Activated T-cell treated with anti-CD3 and anti-CD28 coated beads, Interleukin-2, amount 50 U/mL, for 4 hours (primary cell): ENCODE measurements at regions not wholly inside any gene's neighbourhood (a gene's known extent, or its start where the extent isn't known, plus 50 kb on each side); places are given as distances from the start of the nearest gene placed in this dataset.
"Not testable (repeated sequence)": the region's sequence is repeated elsewhere in the genome, so short reads cannot be mapped to it uniquely, and the experiment has no call there.

ENCODE experiments used
- ATAC-seq, 2 donors: fragments of 200-7000 bp; cut with Tn5 transposase; one replicate each; pipeline ENCODE4 v1.10.0; 2021
- DNase-seq: peaks from one replicate; pipeline ENCODE4 v3.0.0-alpha.2; 2020
- H3K27me3 Mint-ChIP-seq: one replicate; pipeline ENCODE4 v1.8.0; 2021; ENCODE audit warnings: low read depth, mixed read lengths
- H3K36me3 Mint-ChIP-seq: one replicate; pipeline ENCODE4 v1.8.0; 2022; ENCODE audit warnings: mixed read lengths; ENCODE audit not compliant: insufficient read depth
- H3K4me1 Mint-ChIP-seq: one replicate; pipeline ENCODE4 v1.8.0; 2021; ENCODE audit warnings: low read depth, mixed read lengths
- H3K4me3 Mint-ChIP-seq: one replicate; pipeline ENCODE4 v1.8.0; 2021; ENCODE audit warnings: mild to moderate bottlenecking, moderate library complexity, mixed read lengths
- H3K9me3 Mint-ChIP-seq: one replicate; pipeline ENCODE4 v1.8.0; 2021; ENCODE audit warnings: mixed read lengths

DNA sequence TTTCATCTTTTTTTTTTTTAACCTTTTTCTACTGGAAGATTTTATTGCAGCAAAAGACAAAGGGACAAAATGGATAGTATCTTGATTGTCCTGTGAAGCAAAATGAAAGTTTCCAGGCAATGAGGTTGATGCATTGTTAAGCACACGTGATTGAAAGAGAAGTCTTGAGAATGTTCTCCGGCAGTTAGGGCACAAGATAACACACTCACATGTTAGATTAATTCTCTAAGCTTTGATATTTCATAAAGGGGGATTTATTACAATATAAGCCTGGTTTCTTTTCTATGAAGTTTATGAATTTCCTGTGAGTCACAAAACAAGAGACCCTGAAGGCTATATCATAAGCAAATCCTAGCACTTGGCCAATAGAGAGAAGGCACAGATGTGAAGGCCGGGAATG lies 93.4 kb upstream of the ARMC3 start:
- ATAC-seq (no peak), DNase-seq (no peak)
- H3K9me3 Mint-ChIP-seq = peaks cover 4% of the 10 kb centered on the region
- H3K4me3 Mint-ChIP-seq = no peak overlapping the region
- no peaks in the 10 kb centered on the region for H3K36me3 Mint-ChIP-seq
- H3K4me1 Mint-ChIP-seq = peaks cover 6% of the 10 kb centered on the region
- H3K27me3 Mint-ChIP-seq = no peaks in the 10 kb centered on the region

DNA sequence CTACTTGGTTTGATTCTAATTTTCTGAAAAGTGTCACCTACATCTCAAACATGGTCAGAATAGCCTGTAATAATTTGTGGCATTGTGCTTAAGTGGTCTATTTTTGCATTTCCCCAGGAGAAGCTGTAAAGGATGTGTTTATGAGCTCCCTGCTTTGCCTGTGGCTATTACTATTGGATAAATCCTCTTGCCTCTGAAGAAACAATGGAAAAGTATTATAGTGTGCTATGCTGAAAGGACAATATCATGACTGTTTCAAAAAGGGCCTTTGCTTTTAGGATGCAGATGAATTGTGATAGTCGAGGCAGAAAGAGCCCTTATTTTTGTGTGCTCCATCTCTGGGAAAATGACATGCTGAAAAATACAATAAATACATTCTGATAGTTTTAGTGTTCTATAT lies 94.1 kb upstream of the ARMC3 start:
- Mint-ChIP-seq H3K4me3 (no peak overlapping the region), H3K27me3 (no peaks in the 10 kb centered on the region), H3K4me1 (peaks cover 6% of the 10 kb centered on the region), H3K36me3 (no peaks in the 10 kb centered on the region), H3K9me3 (peaks cover 4% of the 10 kb centered on the region)
- no peak for DNase-seq
- no peak for ATAC-seq

DNA sequence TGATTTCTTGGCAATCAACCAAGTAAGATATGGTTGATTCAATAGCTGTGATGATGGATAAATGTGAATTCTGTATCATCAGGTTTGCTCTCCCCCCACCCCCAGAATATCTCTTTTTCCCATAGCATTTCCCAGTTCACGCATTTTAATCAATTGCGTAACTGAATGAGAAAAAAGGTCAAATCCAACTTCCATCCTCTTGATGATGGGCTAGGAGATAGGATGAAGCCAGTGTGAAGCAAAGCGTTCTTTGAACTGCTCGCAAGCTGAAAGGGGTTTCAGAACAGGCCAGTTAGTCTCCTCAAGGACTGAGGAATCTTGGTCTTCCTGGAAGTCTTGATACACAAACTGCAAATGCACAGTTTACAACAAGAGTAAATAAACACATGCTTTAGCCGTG lies 94.5 kb upstream of the ARMC3 start:
- DNase-seq (no peak), ATAC-seq (no peak)
- Mint-ChIP-seq H3K27me3 (no peaks in the 10 kb centered on the region), H3K9me3 (peaks cover 4% of the 10 kb centered on the region), H3K36me3 (no peaks in the 10 kb centered on the region), H3K4me1 (peaks cover 6% of the 10 kb centered on the region), H3K4me3 (no peak overlapping the region)

DNA sequence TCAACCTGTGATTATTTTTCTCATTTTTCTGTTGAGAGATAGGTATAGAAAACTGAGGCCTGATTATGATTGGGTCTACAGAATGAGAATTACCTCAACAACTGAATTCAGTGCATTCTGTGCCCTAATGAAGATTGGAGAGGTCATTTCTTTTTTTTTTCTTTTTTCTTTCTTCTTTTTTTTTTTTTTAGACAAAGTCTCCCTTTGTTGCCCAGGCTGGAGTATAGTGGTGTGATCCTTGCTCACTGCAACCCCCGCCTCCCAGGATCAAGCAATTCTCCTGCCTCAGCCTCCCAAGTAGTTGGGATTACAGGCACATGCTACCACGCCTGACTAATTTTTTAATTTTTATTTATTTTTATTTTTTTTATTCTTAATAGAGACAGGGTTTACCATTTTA lies 95.0 kb upstream of the ARMC3 start:
- Mint-ChIP-seq H3K4me1 (peaks cover 5% of the 10 kb centered on the region), H3K36me3 (no peaks in the 10 kb centered on the region), H3K9me3 (peaks cover 5% of the 10 kb centered on the region), H3K27me3 (no peaks in the 10 kb centered on the region), H3K4me3 (no peak overlapping the region)
- DNase-seq (no peak), ATAC-seq (no peak)

DNA sequence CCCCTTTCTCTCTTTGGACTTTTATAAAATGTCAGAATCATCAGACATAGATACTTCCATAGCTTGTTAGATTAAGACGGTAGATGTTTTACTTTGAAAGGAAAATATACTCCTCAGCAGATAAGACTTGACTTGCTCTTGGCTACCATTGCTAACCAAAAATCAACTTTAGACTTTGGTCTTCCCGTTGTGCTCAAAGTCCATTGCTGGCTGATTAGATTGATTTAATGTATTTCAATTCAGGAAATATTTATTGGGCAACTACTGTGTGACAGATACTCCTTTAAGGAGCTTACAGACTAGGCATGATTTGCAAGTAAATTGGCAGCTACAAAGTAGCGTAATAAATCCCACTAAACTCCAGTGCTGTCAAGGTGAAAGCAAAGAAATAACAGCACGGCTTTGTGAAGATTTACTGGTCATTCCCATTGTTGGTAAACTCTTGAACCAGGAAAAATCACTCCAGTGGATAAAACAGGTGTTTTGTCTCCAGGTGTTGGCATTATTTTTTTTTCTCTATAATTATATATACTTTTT lies 95.7 kb upstream of the ARMC3 start:
- Mint-ChIP-seq H3K4me3 (no peak overlapping the region), H3K36me3 (no peaks in the 10 kb centered on the region), H3K4me1 (no peaks in the 10 kb centered on the region), H3K9me3 (peaks cover 4% of the 10 kb centered on the region), H3K27me3 (no peaks in the 10 kb centered on the region)
- no peak for DNase-seq
- no peak for ATAC-seq

DNA sequence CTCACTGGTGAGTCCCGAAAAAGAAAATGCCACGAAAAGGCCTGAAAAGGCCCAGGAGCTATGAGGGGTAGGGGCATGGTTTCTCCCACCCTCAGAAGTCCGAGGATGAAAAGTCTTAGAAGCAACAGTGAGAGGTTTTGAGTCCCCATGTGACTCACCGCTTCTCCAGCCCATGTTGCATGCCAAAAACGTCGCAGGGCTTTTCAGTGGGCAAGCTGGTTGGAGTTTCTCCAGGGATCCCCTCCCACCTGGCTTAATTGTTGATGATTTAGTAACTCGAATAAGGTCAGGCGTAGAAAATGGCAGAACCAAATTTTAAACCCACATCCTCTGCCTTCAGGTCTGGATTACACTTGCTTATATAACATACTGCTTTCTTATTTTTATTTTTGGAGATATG lies 96.3 kb upstream of the ARMC3 start:
- Mint-ChIP-seq H3K36me3 (no peaks in the 10 kb centered on the region), H3K27me3 (no peaks in the 10 kb centered on the region), H3K4me1 (no peaks in the 10 kb centered on the region), H3K4me3 (no peak overlapping the region), H3K9me3 (peaks cover 4% of the 10 kb centered on the region)
- DNase-seq = no peak
- ATAC-seq = no peak

DNA sequence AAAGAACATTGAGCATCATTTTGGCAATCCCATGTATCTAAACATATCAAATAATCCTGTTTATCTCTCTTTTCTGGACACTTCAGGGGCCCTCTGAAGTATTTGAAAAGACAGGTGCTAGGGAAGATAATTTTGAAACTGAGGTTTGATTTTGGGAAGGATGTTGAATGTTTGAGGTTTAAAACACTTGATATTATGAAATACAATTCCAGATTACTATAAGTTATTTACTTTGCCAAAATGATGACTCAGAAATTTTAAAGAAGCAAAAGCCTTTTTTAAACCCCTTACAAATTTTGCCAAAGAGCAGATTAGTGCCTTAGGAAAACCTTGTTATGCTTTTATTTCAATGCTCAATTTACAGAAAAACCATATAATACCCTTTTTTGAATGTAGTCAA lies 99.1 kb upstream of the ARMC3 start:
- not testable (repeated sequence) for H3K4me1 Mint-ChIP-seq, H3K36me3 Mint-ChIP-seq, H3K27me3 Mint-ChIP-seq, H3K4me3 Mint-ChIP-seq, H3K9me3 Mint-ChIP-seq, ATAC-seq, DNase-seq

DNA sequence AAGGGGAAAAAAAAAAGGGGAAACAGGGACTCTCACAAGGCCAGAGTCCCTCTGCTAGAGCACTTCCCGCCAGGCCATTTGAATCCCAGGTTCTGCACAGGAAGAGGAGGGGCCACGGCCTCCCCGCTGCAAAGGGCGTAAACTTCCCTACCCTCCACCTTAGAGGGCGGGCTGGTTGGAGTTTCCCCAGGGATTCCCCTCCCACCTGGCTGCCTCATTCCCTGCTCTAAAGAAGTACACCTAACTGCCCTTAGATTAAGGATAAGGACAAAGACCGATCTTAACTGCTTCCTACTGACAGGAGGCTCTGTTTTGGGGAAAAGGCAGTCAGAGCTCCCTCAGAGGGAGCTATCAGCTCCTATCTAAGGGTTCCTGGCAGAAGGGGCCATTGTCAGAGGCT lies 102.0 kb upstream of the ARMC3 start:
- no peak overlapping the region for H3K4me3 Mint-ChIP-seq
- ATAC-seq = no peak

DNA sequence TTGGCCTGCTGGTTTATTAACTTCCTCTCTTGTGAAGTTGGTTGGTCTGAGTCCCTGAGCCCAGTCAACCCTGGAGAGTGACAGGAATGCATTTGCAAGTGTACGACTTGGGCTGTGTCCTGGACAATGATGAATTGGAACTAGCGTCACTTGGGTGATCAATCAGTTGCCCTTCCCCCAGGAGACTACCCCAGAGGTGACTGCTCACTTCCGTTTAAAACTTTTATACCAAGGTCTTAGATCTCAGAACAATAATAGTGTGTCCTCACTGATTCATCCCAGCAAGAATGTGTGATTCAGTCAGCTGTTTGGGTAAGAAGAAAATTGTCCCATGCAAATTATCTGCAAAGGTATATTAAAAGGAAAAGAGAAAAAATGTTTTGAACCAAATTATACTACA lies 102.9 kb upstream of the ARMC3 start:
- H3K4me3 Mint-ChIP-seq = no peak overlapping the region

More for the DNA sequence above, 102.0 kb upstream of the ARMC3 start:
- H3K36me3 Mint-ChIP-seq = no peaks in the 10 kb centered on the region
- H3K9me3 Mint-ChIP-seq = peaks cover 4% of the 10 kb centered on the region
- H3K4me1 Mint-ChIP-seq = no peaks in the 10 kb centered on the region
- H3K27me3 Mint-ChIP-seq = peaks cover 3% of the 10 kb centered on the region
- no peak for DNase-seq

DNA sequence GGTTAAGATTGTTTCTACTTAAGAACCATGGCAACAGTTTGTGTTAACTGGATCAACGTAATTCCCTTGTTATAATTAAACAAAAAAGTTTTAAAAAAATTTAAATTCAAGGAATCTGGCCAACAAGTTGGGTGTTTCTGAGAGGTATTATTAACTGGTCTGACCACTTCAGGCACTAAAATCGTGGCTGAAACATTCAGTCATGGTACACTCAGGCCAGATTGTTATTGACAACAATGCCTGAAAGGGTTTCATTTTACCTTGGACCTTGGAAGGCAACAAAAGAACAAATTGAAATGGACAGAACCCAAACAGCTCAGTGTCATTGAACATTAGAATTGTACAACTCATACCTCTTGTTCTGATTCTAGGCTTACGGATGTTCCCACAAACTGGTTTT lies 103.3 kb upstream of the ARMC3 start:
- no peak for ATAC-seq
- Mint-ChIP-seq H3K27me3 (peaks cover 3% of the 10 kb centered on the region), H3K4me1 (no peaks in the 10 kb centered on the region), H3K36me3 (no peaks in the 10 kb centered on the region), H3K4me3 (no peak overlapping the region), H3K9me3 (peaks cover 4% of the 10 kb centered on the region)
- DNase-seq = no peak

More for the DNA sequence above, 102.9 kb upstream of the ARMC3 start:
- Mint-ChIP-seq H3K4me1 (no peaks in the 10 kb centered on the region), H3K9me3 (peaks cover 4% of the 10 kb centered on the region), H3K27me3 (peaks cover 3% of the 10 kb centered on the region), H3K36me3 (no peaks in the 10 kb centered on the region)
- ATAC-seq (no peak), DNase-seq (no peak)

DNA sequence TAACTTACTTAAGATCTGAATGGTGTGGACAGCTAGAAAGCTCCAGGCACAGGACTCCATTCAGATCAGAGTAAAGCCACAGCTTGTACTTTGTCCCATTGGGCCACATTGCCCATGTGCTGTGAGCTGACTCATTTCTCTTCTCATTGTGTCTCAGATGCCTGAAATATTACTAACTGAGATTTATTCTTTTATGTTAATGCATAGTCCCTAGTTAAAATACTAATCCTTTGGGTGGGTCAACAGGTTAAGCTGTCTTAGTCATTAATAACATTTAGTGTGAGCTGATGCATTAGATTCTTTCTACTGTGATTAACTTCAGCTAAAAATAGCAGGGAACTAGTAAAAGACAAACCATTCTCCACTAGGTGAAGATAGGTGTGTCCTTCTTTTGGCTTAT lies 104.7 kb upstream of the ARMC3 start:
- Mint-ChIP-seq H3K36me3 (no peaks in the 10 kb centered on the region), H3K4me1 (no peaks in the 10 kb centered on the region), H3K9me3 (peaks cover 4% of the 10 kb centered on the region), H3K27me3 (peaks cover 3% of the 10 kb centered on the region), H3K4me3 (no peak overlapping the region)
- no peak for ATAC-seq
- no peak for DNase-seq

DNA sequence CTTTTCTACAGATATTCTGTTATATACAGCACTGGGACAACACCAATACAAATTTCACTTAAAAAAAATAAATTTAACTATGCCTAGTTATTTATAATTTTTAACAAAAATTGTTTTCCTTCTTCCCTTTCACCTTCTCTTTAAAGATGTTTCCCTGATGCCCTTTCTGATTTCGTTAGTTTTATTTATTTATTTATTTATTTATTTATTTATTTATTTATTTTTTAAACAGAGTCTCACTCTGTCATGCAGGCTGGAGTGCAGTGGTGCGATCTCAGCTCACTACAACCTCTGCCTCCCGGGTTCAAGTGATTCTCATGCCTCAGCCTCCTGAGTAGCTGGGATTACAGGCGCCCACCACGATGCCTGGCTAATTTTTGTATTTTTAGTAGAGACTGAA lies 105.9 kb upstream of the ARMC3 start:
- not testable (repeated sequence) for ATAC-seq, H3K36me3 Mint-ChIP-seq, H3K4me1 Mint-ChIP-seq, H3K9me3 Mint-ChIP-seq, DNase-seq, H3K27me3 Mint-ChIP-seq, H3K4me3 Mint-ChIP-seq

DNA sequence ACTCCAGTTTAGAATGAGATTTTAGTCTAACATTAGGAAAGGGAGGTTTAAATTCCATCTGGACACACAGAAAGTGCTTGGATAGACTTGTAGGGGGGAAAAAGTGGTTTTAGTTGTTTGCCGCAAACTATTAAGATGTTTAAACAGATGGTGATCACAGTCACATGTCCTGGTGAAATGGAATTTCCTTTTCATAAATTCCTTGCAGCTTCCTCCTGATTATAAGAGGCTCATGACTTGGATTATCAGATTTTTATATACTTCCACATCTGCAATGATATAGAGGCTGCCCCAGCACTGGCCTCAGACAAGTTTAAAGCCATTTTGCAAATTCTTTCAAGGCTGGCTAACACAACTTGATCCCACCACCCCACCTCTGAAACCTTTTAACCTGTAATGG lies 106.4 kb upstream of the ARMC3 start:
- Mint-ChIP-seq H3K36me3 (no peaks in the 10 kb centered on the region), H3K27me3 (peaks cover 3% of the 10 kb centered on the region), H3K4me3 (no peak overlapping the region)

DNA sequence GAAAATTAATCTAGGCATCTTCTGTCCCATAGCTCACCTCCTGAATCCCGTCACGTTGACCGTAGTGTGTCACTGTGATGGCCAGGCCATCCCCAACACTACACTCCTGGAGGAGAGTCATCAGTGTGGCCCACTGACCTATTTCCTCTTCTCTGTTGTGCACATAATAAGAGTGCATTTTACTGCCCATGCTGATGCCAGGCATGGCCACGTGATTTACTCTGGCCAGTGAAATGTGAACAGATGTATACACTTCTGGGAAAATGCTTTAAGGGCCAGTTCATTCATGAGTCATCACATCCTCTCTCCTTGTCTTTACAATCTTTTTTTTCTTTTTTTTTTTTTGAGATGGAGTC lies 101.9 kb upstream of the PIP4K2A start:
- Mint-ChIP-seq H3K27me3 (no peaks in the 10 kb centered on the region), H3K4me1 (peaks cover 6% of the 10 kb centered on the region), H3K4me3 (no peak overlapping the region), H3K9me3 (no peaks in the 10 kb centered on the region), H3K36me3 (no peaks in the 10 kb centered on the region)
- ATAC-seq = no peak
- no peak for DNase-seq

More for the DNA sequence above, 106.4 kb upstream of the ARMC3 start:
- no peak for DNase-seq
- H3K9me3 Mint-ChIP-seq = no peaks in the 10 kb centered on the region
- H3K4me1 Mint-ChIP-seq = peaks cover 6% of the 10 kb centered on the region
- ATAC-seq = no peak

DNA sequence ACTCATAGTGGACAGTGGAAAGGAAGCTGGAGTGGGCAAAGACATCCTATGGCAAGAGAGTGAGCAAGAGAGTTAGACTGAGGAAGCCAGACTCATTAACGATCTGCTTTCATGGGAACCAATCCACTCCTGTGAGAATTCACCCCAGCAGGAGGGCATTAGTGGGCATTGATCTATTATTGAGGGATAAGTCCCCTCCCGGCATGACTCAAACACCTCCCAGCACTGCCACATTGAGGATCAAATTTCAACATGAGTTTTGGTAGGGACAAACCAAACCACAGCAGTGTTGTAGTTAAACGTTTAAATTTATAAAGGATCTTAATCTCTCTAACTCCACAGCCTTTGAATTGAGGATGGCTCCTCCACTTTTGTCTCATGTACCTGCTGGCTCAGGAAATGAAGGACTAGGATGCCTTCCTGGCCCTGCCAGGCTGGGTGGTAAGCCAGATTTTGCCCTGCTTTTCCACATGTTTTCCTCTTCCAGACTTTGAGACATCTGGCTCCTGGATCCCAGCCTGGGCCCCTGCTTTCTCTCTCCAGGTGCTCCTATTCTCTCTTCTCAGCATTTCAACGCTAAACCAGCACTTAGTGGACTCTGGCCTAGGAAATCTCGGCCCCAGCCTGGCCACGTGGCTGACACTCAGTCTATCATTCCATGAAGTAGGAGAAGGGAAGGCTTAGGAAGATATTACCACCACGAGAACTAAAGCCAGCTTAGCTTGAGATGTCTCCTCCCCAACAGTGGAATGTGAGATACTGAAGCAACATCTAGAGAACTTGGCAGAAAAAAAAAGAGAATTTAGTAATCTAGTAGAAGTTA lies 96.5 kb upstream of the PIP4K2A start:
- Mint-ChIP-seq H3K27me3 (peaks cover under 1% of the 10 kb centered on the region), H3K4me3 (no peak overlapping the region), H3K36me3 (no peaks in the 10 kb centered on the region), H3K4me1 (no peaks in the 10 kb centered on the region), H3K9me3 (no peaks in the 10 kb centered on the region)
- DNase-seq = no peak
- no peak for ATAC-seq
